ENCODE measurements at regions not wholly inside any gene's neighbourhood (a gene's known extent, or its start where the extent isn't known, plus 50 kb on each side); places are given as distances from the start of the nearest gene placed in this dataset.

GRCh38 chr15:72890043-72890442 is 106.5 kb upstream of the ADPGK start:
- TF ChIP-seq CTCF (IDR thresholded peaks at IDR 0.05; ENCODE audit: insufficient read depth, low read depth, low read length) (no peak), EZH2 (IDR thresholded peaks at IDR 0.05; ENCODE audit: insufficient read depth, low read length) (no peak)
